Panc1 (cell line): ENCODE measurements at regions not wholly inside any gene's neighbourhood (a gene's known extent, or its start where the extent isn't known, plus 50 kb on each side); places are given as distances from the start of the nearest gene placed in this dataset.

Experiments
- ATAC-seq: fragments of 200-7000 bp; cut with Tn5 transposase; 2 replicates; pipeline ENCODE4 v1.9.1; 2020; ENCODE audit warnings: mild to moderate bottlenecking, moderate library complexity
- BruUV-seq: library from RNA; stranded (reverse); fragments of 400-500 nt; replicated peaks from 2 replicates; lab custom pipeline; 2021; lab: Mats Ljungman, UMichigan
- CTCF ChIA-PET: fragments of 300-600 bp; sonication (Branson Sonifier 250); formaldehyde crosslinking; loops from one replicate; lab custom pipeline; 2022; ENCODE audit warnings: antibody characterized with exemption; lab: Charles Lee
- POLR2A ChIA-PET: fragments of 300-600 bp; sonication (Branson Sonifier 250); formaldehyde crosslinking; loops from one replicate; lab custom pipeline; 2022; ENCODE audit warnings: antibody characterized with exemption; lab: Charles Lee
- DNase-seq: peaks from one replicate; pipeline ENCODE4 v3.0.0-alpha.2; 2010; ENCODE audit warnings: low read depth, low spot score
- H3K27ac ChIP-seq: 2 replicates; pipeline ENCODE4 v1.5.1; 2011; ENCODE audit warnings: mild to moderate bottlenecking, low read length, inconsistent platforms
- H3K27me3 ChIP-seq: fragments of 200-500 bp; sonication (Bioruptor generic); 2 replicates; pipeline ENCODE4 v1.6.0; 2014; ENCODE audit warnings: low read length, inconsistent platforms; ENCODE audit not compliant: control insufficient read depth, insufficient read depth
- H3K36me3 ChIP-seq: fragments of 200-500 bp; sonication (Bioruptor generic); 2 replicates; pipeline ENCODE4 v1.5.1; 2014; ENCODE audit warnings: inconsistent platforms, mild to moderate bottlenecking, low read length, moderate library complexity; ENCODE audit not compliant: control insufficient read depth, insufficient read depth
- H3K4me1 ChIP-seq: 2 replicates; pipeline ENCODE4 v1.5.1; 2011; ENCODE audit warnings: inconsistent platforms, mild to moderate bottlenecking, low read length, moderate library complexity; ENCODE audit not compliant: control insufficient read depth, insufficient read depth
- H3K4me3 ChIP-seq, 2 experiments: 2 replicates each; pipeline ENCODE4 v1.5.1; 2011 to 2012; ENCODE audit warnings: low read depth in 2 of 2, low read length in 2 of 2, mild to moderate bottlenecking in 2 of 2, inconsistent platforms in 1 of 2, moderate library complexity in 1 of 2
- H3K9me3 ChIP-seq: fragments of 200-500 bp; sonication (Bioruptor generic); 2 replicates; pipeline ENCODE4 v1.5.1; 2014; ENCODE audit warnings: low read depth, mild to moderate bottlenecking, inconsistent platforms, low read length, moderate library complexity; ENCODE audit not compliant: control insufficient read depth, insufficient read depth
- CTCF ChIP-seq: fragments of 450-650 bp; IDR thresholded peaks from 2 replicates; pipeline ENCODE4 v1.5.1; 2017; ENCODE audit warnings: mild to moderate bottlenecking
- POLR2AphosphoS5 ChIP-seq: IDR thresholded peaks from 2 replicates; pipeline ENCODE4 v1.6.1; 2012; ENCODE audit warnings: mild to moderate bottlenecking, low read depth, low read length, moderate library complexity
- REST ChIP-seq, 2 experiments: IDR thresholded peaks; 2 replicates each; pipeline ENCODE4 v1.6.1; 2011 to 2012; ENCODE audit warnings: low read depth in 2 of 2, control low read depth in 1 of 2, low read length in 1 of 2, mild to moderate bottlenecking in 1 of 2, moderate library complexity in 1 of 2; ENCODE audit not compliant: insufficient read depth in 1 of 2
- SIN3A ChIP-seq: IDR thresholded peaks from 2 replicates; pipeline ENCODE4 v1.6.1; 2012; ENCODE audit warnings: low read depth, mild to moderate bottlenecking, low read length, moderate library complexity, borderline replicate concordance; ENCODE audit not compliant: insufficient read depth
- TCF7L2 ChIP-seq: IDR thresholded peaks from 2 replicates; pipeline ENCODE4 v1.6.1; 2011; ENCODE audit warnings: mild to moderate bottlenecking, low read depth, low read length, inconsistent platforms
- in situ Hi-C: cut with HindIII; loops from 2 replicates; pipeline ENCODE4 v1.10.0; 2016; ENCODE audit warnings: low sequenced_read_pairs, low pct_unique_long_range_greater_than_20kb
- intact Hi-C: fragments of 100-400 bp; cut with micrococcal nuclease; formaldehyde crosslinking; loops from one replicate; pipeline ENCODE4 v1.10.0; 2022; ENCODE audit not compliant: unreplicated experiment

- in situ Hi-C loops = no loop called here
Observed at GRCh38 chr17:63378411-63379375, 67.4 kb downstream of the CYB561 start.

GRCh38 chr17:63379636-63380035 lies 66.5 kb downstream of the CYB561 start:
- DNase-seq = no peak
- no peaks in the 10 kb centered on the region for H3K9me3 ChIP-seq
- H3K4me3 ChIP-seq = no peak overlapping the region
- in situ Hi-C loops = no loop called here
- BruUV-seq = no TSS peak
- ChIA-PET POLR2A (no interaction called here), CTCF (no interaction called here)
- ATAC-seq = no peak
- H3K4me1 ChIP-seq = no peaks in the 10 kb centered on the region
- TF ChIP-seq POLR2AphosphoS5 = no peak
- 0 out of 2 replicates have a peak, but pooled peaks cover 3% of the 10 kb centered on the region for H3K36me3 ChIP-seq
- no peaks in the 10 kb centered on the region for H3K27me3 ChIP-seq
- no peak overlapping the region for H3K27ac ChIP-seq
- intact Hi-C loops = no loop called here

More at GRCh38 chr17:63378411-63379375, 67.4 kb downstream of the CYB561 start:
- 0 out of 2 replicates have a peak, but pooled peaks cover 3% of the 10 kb centered on the region for H3K36me3 ChIP-seq
- no peaks in the 10 kb centered on the region for H3K4me1 ChIP-seq
- POLR2A ChIA-PET = no interaction called here
- no peak overlapping the region for H3K27ac ChIP-seq
- ATAC-seq = no peak
- no peak for DNase-seq
- intact Hi-C loops = no loop called here
- no peaks in the 10 kb centered on the region for H3K9me3 ChIP-seq
- BruUV-seq = no TSS peak
- H3K27me3 ChIP-seq = no peaks in the 10 kb centered on the region
- TF ChIP-seq SIN3A = no peak
- no peak for TF ChIP-seq CTCF
- TF ChIP-seq REST (IDR thresholded peaks at IDR 0.05; ENCODE audit: insufficient read depth in 1 of 2, low read depth in 2 of 2, low read length in 1 of 2) = no peak
- H3K4me3 ChIP-seq = no peak overlapping the region
- CTCF ChIA-PET = no interaction called here

DNA sequence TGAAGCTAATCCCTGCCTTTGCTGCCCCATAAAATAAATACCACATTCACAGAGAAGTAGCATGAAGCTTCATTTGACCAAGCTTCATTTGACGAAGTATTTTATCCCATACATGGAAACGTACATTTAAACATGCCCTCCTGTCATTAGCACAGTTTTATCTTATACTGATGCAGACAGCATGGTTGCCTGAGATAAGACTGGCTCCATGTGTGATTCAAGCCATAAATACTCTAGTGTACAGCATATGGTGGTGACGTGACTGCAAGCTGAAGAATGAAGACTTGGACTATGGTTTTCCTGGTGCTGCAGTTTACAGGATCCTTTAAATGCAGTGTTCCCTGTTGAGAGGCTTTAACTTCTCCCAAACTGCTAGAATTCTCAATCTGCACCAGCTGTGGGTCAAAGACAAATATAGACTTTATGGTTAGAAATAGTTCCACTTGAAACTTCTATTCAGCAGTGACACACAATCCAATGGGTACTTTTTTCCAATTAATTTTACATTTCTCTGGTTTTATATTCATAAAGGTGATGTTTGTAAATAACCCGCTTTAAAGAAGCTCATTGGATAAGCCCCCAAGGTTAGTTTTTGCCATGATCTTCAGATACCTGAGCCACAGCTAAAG lies 64.9 kb downstream of the CYB561 start:
- Histone ChIP-seq H3K27me3 (no peaks in the 10 kb centered on the region), H3K36me3 (0 out of 2 replicates have a peak, but pooled peaks cover 3% of the 10 kb centered on the region), H3K4me1 (no peaks in the 10 kb centered on the region), H3K9me3 (no peaks in the 10 kb centered on the region), H3K4me3 (no peak overlapping the region), H3K27ac (no peak overlapping the region)
- BruUV-seq = no TSS peak
- ATAC-seq = no peak
- intact Hi-C loops = no loop called here
- DNase-seq = no peak
- CTCF ChIA-PET = no interaction called here
- TF ChIP-seq REST (IDR thresholded peaks at IDR 0.05; ENCODE audit: insufficient read depth in 1 of 2, low read depth in 2 of 2, low read length in 1 of 2) = no peak
- TF ChIP-seq TCF7L2 = no peak
- no peak for TF ChIP-seq POLR2AphosphoS5
- no peak for TF ChIP-seq CTCF
- TF ChIP-seq SIN3A = no peak
- POLR2A ChIA-PET = no interaction called here
- in situ Hi-C loops = no loop called here
